HG03520 (cell line): ENCODE measurements at regions not wholly inside any gene's neighbourhood (a gene's known extent, or its start where the extent isn't known, plus 50 kb on each side); places are given as distances from the start of the nearest gene placed in this dataset.
A peak's percentile ranks its signal among the peaks of the same experiment; 100 is the strongest.

ENCODE experiments used
- ATAC-seq: cut with Tn5 transposase; IDR thresholded peaks from one replicate; pipeline ENCODE4 v1.9.1; 2021; ENCODE audit warnings: mild to moderate bottlenecking, moderate library complexity; ENCODE audit not compliant: unreplicated experiment

DNA sequence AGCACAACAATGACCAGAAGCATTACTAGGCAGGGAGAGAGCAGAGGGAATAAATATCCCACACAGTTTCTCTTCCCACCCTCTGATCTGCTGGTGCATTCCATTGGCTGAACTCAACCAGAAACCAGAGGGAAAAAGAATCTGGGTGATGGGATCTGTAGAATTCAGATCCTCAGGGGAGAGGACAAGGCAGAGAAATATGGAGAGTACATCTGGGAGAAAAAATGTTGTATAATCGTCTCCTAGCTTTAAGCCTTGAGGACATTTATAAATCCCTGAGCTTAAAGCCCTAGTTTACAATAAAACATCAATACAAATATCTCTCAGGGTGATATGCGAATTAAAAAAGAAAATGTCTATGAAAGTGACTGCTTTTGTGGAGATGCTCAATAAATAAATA lies 368.1 kb upstream of the MAD2L1 start:
- ATAC-seq: no peak

DNA sequence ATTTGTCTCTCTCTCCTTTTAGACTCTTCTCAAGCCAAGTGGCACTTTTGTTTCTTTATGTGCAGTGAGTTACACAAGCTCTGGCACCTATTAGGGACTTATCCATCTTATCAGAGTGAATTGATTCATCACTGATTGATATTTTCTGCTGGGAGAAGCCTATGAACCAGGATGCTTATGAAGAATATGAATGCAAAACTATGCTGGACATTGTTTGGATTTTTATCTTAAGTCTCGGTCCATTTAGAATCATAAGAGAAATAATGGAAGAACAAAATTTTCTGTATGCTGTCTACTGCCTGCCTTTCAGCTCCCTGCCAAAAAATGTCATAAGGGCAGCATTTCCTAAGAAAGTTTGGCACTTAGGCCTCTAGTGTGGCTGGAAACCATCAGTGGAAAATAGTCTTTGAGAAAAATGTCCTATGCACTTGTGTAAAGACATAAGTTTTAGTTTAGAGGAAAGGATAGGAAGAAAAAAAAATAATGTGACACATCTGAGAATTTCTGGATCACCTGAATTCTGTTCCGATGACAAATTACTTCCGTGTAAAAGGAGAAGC lies 365.7 kb upstream of the MAD2L1 start:
- no peak for ATAC-seq

DNA sequence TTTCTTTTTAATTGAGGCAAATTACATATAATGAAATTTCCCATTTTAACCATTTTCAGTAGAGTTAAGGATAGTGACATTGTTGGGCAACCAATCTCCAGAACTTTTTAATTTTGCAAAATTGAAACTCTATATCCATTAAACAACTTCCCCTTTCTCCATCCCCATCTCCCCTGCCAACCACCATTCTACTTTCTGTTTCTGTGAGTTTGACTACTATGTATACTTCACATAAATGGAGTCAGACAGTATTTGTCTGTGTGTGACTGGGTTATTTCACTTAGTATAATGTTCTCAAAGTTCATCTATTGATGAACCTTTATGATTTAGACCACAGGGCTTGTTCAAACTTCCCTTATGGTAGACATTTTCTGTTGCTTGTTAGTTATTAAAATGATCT lies 364.5 kb upstream of the MAD2L1 start:
- no peak for ATAC-seq

DNA sequence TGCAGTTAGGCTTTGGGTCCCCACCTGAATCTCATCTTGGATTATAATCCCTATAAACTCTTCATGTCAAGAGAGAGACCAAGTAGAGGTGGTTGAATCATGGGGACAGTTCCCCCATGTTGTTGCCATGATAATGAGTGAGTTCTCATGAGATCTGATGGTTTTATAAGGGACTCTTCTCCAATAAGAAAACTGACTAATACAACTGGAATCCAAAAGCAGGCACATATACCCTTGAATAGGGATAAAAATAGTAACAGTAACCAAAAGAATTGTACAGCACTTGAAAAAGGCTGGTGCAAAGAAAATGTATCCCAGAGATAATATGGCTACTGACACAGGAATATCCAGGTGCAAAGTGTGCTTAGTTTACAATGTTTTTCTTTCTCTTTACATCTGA lies 351.5 kb upstream of the MAD2L1 start:
- no peak for ATAC-seq

DNA sequence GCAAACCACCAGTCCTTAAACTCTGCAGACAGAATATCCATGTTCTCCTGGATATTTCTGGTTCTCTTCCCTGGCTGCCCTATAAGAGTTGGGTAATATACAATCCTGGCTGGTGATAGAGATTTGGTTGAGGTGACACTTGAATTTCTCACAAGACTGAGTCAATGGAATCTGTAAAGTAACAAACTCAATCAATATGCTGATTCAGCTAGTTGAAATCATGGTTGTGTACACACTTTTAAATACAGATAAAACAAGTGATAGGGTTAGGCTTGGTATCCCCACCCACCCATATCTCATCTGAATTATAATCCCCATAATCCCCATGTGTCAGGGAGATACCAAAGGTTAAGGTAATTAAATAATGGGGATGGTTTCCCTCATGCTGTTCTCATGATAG lies 349.2 kb upstream of the MAD2L1 start:
- ATAC-seq: no peak

DNA sequence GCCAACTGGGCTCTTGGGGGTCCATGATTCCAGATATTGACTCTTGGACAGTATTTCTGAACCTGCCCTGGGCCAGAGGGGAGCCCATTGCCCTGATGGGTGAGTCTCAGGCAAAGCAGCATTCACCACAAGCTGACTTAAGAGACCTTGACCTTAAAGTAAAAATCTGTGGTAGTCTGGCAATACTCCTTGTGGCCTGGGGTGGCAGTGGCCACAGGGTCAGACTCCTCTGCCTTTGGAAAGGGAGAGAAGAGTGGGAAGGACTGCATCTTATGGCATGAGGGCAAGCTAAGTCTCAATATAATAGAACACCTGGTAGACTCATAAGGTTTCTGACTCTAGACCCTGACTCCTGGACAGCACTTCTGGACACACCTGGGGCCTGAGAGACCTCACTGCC lies 340.3 kb upstream of the MAD2L1 start:
- no peak for ATAC-seq

DNA sequence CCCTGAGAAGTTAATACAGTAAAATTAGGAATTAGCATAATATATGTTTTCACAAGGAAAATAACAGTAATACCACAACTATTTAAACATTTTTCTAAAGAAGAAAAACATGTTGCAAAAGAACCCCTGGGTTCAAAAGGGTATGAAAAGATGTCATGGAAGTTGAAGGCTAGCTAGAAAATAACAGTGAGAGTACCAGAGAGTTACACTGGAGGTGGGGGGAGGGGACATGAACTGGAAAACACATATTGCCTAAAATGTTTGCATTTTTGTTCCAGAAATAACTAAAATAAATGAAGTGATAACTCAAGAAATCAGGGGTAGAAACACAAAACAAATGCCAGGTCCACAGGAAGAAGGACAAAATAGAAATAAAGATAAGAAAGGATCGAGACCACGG lies 336.6 kb upstream of the MAD2L1 start:
- ATAC-seq: no peak

DNA sequence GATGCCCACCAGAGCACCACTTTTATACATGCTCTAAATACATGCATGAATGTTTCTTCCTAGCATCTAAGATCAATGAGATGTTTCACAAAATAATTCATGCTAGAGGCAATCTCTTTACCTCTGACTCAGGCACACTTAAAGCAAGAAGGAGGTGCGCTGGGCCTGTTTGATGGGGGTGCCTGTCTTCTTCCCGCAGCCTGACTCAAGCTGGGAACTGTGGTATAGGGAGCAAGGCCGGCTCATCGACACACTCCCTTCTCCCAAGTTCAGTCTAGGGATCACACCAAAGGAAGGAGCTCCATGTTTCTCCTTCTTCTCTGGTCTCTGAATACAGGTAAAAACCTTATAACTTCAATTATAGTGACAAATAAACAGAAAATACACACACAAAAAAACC lies 333.8 kb upstream of the MAD2L1 start:
- no peak for ATAC-seq

DNA sequence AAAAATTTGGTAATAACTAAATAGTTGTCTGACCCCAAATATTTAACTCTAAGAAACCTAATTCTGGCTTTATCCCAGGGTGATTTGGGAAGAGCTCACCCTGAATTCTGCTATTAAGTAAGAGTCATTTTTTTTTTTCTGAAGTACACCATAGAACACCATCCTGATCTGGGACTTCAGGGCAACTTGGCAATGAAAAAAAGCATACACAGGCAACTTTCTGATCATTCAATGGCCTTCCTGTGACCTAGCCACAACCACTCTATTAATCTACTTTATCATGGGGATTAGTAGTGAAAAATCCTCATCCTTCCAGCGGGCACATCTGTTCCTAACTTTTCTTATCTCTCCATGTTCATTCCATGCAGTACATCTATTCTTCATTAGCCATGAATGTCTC lies 333.2 kb upstream of the MAD2L1 start:
- ATAC-seq: no peak

DNA sequence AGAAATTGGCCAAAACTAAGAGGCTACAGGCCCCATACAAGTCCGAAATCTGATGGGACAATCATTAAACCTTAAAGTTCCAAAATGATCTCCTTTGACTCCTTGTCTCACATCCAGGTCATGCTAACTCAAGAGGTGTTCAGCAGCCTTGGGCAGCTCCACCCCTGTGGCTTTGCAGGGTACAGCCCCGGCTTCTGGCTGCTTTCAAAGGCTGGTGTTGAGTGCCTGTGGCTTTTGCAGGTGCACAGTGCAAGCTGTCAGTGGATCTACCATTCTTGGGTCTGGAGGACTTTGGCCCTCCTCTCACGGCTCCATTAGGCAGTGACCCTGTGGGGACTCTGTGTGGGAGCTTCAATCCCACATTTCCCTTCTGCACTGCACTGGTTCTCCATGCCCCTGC lies 329.1 kb upstream of the MAD2L1 start:
- ATAC-seq: no peak

DNA sequence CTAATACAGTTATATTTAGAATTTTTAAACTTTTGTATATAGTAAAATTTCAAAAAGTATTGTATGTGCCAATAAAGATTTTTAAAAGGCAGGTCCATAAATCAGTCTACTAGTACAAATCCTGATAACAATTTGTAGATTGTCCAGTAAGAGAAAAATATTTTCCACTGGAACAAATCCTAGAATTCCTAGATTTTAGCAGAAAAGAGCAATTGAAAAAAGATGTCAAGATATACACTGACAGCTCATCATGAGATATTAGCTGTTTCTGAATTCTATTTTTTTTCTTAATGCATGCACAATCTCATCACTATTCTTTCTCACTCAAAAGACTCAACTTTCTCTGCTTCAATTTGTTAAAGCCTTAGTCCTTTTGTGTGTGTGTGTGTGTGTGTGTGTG lies 289.2 kb upstream of the MAD2L1 start:
- no peak for ATAC-seq

DNA sequence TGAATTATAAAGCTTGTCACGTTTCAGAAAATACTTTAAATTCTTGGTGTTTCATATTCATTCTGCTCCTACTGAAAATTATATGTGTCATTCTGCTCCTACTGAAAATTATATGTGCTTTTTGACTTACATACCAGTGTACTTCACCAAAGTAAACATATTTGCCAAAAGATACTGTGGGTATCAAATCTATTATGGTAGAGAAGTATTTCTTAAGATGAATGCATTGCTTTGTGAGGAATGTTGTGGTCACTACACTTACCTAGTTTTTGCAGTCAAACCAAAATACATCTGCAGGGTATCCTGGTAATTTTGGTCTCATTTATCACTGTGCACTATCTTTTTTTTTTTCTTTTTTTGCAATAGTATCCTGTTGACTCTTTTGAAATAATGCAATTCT lies 287.7 kb upstream of the MAD2L1 start:
- ATAC-seq: no peak

DNA sequence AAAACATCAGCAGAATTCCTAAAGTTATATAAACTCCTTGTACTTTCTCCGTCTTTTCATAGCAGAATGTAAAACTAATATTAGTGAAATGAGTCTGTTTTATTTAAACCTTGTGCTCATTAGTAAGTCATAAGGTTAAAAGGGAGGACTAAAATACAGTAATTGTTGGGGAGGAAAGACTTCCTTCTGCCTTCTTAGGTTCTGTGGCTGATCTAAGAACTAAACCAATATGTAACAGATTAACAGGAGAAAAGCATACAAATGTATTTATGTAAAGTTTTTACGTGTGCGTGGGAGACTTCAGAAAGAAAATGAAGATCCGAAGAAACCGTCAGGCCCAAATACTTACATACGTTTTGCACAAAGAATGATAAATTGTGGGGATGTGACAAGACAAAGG lies 286.6 kb upstream of the MAD2L1 start:
- no peak for ATAC-seq

DNA sequence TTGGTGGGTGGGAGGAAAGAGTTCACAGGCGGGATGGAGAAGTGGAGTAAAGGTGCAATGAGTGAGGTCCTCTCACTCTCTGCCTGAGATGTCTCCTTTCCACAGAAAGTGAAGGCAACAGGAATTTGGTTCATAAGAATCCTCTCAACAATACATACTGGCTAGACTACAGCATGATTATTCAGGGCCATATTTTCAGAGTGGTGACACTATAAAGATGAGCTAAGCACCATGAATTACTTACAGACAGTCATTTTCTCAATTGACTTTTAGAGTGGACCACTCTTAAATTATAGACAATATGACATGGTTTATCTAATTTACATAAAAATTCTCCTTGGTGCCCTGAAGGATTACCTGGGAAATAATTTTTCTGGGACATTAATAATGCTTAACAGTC lies 286.1 kb upstream of the MAD2L1 start:
- no peak for ATAC-seq

DNA sequence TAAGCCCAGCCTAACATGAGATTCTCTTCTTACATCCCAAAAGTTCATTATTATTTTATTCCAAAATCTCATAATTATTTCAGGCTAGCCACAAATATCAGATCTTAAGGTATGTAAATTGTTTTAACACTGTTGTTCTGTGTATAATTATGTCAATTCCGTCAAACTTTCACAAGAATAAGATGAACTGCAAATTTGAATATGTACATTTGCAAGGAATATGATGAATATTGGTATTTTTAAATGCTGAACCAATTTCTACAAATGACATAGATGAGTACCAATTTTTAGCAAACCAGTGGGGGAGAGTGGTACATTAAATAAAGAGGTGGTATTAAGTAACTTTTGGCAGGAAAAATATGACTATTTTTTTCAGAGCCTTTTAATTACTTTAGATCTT lies 282.3 kb upstream of the MAD2L1 start:
- ATAC-seq: no peak

DNA sequence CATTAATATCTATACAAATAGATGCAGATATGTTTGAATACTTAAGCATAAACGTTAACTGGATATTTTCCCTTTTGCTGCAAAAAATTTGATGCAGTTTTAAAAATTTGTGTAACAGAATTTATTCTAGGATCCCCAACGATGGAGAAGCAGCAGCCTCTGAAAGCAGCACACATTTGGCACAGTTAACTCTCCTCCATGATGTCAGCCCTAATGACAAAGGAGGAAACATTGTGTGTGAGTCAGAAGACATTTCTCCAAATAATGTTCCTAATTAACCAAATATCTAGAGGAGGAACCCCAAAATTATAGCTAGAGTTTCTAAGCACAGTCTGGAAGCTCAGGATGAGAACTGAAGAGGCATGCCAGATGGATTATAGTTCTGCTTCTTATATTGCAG lies 281.9 kb upstream of the MAD2L1 start:
- ATAC-seq: no peak

DNA sequence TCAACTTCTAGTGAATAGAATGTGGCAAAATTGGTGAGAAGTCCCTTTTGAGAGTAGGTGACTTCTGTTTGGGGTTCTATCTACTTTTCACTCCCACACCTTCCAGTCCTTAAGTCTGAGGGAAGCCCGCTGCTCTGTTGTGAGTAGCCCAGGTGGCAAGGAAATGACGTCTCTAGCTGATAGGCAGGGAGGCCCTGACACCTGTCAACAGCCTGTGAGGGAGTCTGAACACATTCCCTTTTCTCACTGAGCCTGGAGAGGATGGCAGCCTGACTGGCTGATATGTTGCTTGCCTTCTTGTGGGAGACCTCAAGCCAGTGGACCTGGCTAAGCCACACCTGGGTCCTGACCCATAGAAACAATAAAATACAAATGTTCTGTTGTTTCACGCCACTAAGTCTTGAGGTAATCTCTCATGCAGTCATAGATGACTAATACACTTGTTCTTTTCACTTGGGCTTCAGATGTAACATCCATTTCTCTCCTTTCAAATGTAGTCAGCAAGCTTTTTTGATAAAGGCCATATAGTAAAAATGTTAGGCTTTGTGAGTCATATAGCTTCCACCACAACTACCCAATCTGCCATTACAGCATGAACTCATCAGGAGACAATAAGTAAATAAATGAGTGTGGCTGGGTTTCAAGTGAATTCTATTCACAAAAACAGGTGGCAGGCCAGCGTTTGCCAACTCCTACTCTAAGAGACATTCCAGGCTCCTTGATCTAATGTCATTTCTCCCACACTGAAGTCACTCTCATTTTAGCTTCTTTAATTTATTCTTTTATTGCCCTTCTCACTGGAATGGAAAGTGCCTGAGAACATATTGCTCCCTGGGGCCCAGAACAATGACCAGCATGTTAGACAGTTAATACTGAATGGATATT lies 265.1 kb upstream of the MAD2L1 start:
- ATAC-seq: peak; percentile 51

DNA sequence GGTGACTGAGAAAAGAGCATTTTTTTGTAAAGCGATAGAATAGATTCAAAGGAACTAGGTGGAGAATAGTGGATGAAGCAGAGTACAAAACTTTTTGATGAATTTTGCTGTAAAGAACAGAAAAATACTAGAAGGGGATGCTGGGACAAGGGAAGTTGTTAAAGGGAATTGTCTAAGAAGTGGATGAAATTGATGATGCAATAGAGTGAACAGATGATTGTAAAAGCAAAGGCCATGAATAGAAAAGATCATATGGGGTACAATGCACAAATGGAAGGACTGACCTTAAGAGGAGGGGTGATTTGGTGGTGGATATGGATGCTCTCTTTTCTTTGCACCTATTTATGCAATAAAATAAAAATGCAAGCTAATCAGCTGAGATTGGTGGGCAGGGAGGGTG lies 262.7 kb upstream of the MAD2L1 start:
- no peak for ATAC-seq

DNA sequence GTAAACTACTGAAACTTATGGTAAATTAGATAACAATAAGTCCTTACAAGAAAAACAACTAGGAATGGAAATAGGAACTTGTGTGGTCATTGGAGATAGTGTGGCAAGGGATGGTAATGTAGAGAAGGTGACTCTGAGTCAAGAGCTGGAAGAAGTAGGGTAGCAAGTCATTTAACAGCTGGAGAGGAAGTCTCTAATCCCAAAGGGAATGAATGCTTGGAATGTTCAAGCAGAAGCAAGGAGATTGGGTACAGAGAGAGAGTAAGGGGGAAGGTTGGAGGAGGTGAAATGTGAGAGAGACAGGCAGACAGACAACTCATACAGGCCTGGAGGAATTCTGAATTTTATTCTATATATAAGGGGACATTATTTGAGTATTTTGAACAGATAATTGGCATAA lies 260.6 kb upstream of the MAD2L1 start:
- no peak for ATAC-seq

DNA sequence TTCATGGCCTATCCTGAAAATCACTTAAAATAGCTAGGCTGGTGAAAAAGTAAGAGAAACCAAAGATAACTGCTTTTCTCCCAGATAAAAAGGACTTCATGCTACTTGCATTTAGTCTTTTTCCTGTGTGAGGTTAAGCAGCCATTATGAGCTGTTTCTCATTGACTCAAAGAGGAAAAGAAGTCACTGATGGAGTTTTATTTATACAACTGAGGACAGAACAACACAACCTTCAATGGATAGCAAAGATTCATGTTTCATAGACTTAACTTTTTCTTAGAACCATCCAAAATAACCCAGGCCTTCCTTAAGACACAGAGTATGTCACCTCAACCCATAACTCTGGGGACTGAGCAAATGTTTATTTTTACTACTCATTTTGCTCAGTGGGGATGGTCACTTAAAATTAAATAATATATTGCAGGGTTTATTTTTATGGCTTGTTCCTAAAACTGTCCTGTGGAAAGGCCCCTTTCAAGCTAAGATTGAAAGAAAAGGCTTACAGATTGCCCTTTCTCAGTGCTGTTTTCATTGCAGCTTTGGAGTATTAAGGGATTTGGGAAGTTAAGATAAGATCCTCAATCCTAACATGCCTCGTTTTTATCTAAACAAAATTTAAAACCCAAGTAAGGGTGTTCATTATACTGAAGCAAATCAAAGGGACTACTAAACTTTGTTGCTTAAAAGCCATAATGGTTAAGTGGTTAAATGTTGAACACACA lies 252.6 kb upstream of the MAD2L1 start:
- ATAC-seq: no peak

DNA sequence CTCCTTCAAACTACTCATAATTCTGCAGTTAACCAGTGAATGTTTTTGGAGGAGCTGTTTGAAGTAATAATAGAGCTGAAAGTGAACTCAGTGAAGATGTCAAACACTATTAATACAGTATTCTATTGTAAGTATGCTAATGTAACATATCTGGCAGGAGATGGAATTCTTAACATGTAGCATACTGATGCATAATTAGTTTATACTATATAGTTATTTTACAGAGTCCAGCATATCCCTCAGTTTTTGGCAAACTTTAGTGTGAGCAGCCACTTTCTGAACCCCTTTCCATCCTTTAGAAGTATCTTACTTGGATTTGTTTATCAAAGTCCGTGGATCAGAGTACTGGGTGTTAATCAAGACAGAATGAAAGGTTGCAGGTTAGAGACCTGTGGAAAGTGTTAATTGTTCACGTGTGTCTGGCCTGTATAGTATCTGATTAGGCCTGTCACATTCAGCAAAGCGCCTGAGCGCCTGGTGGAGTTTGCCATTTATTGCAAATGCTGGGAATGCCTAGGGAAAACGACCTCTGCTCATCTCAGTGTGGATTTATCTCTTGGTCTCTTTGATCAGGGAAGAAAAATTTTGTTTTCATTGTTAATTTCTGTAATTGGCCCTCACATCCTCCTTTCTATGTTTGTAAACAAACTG lies 251.7 kb upstream of the MAD2L1 start:
- no peak for ATAC-seq

DNA sequence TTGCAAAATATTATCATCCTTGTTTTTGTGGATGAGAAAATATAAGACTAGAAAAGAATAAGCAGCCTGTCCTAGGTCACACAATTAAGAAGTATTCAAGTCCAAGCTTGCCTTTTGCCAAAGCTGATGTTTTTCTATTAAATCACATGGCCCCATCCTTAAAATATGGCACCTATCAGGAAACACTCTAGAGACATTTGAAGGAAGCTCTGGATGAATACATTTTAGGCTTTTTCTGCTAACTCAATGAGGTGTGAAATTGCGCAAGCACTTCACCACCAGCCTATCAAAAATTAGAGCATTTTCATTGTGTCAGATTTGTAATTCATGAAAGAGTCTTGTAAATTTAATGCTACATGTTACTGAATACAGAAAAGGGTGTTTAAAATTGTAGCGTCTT lies 251.1 kb upstream of the MAD2L1 start:
- ATAC-seq: no peak
